ENCODE measurements at regions not wholly inside any gene's neighbourhood (a gene's known extent, or its start where the extent isn't known, plus 50 kb on each side); places are given as distances from the start of the nearest gene placed in this dataset.
"Not testable (repeated sequence)": the region's sequence is repeated elsewhere in the genome, so short reads cannot be mapped to it uniquely, and the experiment has no call there.

GRCh38 chr3:17891139-17891856 lies 148.9 kb upstream of the TBC1D5 start:
- no peak for DNase-seq (ENCODE audit: low spot score)

- no peak for DNase-seq (ENCODE audit: low spot score)
These were observed 143.6 kb upstream of the TBC1D5 start for GRCh38 chr3:17885986-17886385.

GRCh38 chr3:17882981-17883380 lies 140.6 kb upstream of the TBC1D5 start:
- no peak for DNase-seq (ENCODE audit: low spot score)

- DNase-seq (ENCODE audit: low spot score): no peak
These were observed 134.9 kb upstream of the TBC1D5 start for GRCh38 chr3:17877299-17877698.

- no peak for DNase-seq (ENCODE audit: low spot score)
These were observed 132.2 kb upstream of the TBC1D5 start for GRCh38 chr3:17874636-17875035.

- DNase-seq (ENCODE audit: low spot score): no peak
These were observed 130.0 kb upstream of the TBC1D5 start for GRCh38 chr3:17872457-17872856.

DNA sequence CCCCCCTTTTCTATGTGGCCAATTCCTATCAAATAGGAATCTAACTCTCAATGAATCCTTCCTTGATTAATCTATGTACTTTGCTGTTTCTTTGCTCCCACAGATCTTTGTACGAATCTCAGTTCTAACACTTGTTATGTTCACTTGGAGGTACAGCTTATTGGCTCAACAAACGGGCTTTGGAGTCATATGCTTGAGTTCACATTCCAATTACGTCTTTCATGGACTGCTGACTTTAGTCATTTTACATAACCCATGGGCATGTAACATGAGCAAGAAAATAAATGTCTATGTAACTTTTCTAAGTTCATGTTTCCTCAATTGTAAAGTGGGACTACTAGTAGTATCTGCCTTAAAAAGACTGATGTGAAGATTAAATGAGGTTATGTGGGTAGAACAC lies 123.2 kb upstream of the TBC1D5 start:
- DNase-seq (ENCODE audit: low spot score): no peak

DNA sequence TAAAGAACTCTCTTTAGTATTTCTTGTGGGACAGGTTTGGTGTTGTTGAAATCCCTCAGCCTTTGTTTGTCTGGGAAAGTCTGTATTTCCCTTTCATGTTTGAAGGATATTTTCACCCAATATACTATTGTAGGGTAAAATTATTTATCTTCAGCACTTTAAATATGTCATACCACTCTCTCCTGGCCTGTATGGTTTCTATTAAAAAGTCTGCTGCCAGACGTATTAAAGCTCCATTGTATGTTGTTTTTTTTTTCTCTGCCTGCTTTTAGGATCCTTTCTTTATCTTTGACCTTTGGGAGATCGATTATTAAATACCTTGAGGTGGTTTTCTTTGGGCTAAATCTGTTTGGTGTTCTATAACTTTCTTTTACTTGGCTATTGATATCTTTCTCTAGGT lies 119.0 kb upstream of the TBC1D5 start:
- DNase-seq (ENCODE audit: low spot score): no peak

DNA sequence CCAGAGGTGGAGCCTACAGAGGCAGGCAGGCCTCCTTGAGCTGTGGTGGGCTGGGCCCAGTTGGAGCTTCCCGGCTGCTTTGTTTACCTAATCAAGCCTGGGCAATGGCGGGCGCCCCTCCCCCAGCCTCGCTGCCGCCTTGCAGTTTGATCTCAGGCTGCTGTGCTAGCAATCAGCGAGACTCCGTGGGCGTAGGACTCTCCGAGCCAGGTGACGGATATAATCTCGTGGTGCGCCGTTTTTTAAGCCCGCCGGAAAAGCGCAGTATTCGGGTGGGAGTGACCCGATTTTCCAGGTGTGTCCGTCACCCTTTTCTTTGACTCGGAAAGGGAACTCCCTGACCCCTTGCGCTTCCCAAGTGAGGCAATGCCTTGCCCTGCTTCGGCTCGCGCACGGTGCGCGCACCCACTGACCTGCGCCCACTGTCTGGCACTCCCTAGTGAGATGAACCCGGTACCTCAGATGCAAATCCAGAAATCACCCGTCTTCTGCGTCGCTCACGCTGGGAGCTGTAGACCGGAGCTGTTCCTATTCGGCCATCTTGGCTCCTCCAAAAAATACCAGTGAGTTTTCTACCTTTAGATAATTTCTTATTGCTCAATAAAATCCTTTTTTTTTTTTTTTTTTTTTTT lies 118.5 kb upstream of the TBC1D5 start:
- not testable (repeated sequence) for DNase-seq (ENCODE audit: low spot score)

DNA sequence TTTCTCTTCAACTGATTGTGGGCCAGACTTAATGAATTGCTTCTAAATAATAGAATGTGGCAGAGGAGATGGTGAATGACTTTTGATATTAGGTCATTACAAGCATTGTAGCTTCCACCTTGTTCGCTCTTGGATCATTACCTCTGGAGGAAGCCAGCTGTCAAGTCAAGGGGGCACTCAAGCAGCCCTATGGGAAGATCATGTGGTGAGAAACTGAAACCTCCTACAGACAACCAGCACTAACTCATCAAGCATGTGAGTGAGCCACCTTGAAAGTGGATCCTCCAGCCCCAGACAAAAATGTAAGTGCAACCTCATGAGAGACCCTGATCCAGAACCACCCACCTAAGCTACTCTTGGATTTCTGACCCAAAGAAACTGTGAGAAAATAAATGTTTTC lies 109.8 kb upstream of the TBC1D5 start:
- DNase-seq (ENCODE audit: low spot score): no peak

GRCh38 chr3:17850448-17850847 lies 108.0 kb upstream of the TBC1D5 start:
- no peak for DNase-seq (ENCODE audit: low spot score)

DNA sequence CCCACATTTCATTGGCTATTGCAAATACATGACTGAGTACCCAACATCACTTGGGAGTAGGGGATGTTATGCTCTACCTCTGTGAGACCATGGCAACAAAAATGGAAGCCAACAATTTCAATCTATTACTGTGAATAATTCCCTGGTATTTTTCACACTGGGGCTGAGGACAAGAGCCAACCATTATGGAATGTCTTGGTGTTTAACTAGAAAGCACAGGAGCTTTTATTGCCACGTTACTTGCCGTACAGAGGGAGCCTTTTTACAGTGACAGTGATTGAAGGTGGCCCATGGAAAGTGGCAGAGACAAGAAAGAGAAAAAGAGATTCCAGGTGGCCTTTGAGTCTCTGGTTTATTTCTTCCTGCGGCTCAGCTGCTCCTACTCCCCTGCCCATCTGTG lies 105.7 kb upstream of the TBC1D5 start:
- no peak for DNase-seq (ENCODE audit: low spot score)

GRCh38 chr3:17847156-17847555 lies 104.7 kb upstream of the TBC1D5 start:
- DNase-seq (ENCODE audit: low spot score): no peak

DNA sequence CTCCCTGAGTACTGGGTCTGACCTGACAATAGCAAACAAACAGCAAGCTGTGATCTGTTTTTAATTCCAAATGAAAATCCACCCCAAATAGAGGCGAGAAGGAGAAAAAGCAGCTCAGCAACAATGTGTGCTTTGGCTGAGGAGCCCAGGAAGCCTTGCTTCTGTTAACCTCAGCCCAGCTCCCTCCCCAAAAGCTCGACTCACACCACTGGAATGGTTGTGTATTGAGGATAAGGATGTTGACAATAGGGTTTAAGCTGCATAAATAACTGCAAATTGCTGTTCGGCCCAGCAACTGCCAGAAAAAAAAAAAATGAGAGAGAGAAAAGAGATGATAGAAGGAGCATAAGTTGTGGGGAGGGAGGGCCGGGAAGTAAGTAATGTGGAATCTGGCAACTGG lies 104.0 kb upstream of the TBC1D5 start:
- no peak for DNase-seq (ENCODE audit: low spot score)

DNA sequence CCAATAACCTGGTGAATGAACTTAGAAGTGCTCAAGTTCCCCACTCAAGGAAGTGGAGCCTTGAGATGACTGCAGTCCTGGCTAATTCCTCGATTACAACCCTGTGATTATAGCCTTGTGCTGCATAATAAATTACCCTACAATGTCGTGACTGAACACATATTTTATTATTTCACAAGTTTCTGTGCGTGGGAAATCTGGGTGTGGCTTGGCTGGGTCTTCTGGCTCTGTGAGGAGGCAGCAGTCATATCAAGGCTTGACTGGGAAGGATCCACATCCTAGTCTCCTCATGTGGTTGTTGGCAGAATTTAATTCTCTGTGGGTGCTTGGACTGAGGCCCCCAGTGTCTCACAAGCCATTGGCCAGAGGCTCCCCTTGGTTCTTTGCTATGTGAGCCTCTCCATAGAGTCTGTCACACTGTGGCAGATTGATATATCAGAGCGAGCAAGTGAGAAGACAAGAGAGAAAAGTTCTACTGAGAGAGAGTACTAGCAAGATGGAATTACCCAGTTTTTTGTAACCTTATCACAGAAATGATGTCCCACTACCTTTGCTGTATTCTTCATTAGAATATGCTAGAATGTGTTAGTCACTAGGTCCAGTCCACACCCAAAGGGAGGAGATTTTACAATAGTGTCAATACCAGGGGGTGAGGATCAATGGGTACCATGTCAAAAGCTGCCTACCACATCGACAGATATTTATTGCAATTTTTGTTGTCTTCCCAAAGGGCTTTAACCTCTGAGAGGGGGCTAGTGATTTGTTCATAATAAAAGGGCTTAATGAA lies 102.8 kb upstream of the TBC1D5 start:
- DNase-seq (ENCODE audit: low spot score): no peak

DNA sequence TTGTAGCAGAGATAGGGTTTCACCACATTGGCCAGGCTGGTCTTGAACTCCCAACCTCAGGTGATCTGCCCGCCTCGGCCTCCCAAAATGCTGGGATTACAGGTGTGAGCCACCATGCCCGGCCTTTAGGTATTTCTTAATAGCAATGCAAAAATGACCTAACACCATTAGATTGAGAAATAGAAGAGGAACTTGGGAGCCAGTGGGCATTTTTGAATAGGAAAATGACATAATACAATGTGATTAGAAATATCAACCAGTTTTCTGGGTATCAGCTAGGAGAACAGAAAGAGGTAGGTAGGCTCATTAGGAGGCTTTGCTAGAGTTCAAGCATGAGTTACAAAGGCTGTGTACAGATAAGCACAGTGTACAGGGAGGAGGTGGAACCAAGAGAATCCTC lies 101.8 kb upstream of the TBC1D5 start:
- no peak for DNase-seq (ENCODE audit: low spot score)

DNA sequence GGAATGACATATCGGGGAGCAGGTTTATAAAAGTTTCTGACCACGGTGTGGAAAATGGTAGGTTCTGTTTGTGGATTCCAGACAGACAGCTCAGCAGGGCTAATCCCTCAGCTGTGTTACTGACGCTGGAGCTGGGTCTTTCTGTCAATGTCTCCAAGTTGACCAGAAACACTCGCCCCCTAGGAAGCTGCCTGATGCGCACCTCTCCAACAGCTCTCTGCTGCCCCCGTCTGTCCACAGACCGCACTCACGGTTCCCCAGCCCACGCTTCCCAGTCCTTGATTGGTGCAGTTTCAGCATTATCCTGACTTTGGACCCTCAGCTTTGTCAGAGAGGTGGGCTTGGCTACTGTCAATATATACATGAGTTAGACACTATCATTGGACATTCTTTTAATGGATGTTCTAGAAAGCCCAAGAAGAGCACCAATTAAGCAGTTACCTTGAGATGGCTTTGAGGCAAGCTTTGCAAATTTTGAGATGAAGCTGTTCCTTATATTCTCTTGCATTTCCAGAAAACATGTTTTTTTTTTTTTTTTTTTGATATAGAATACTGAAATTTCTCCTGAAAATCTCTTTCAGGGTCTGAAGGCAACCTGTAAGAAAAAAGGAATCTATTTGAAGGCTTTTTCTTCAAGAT lies 98.9 kb upstream of the TBC1D5 start:
- DNase-seq (ENCODE audit: low spot score): peak; percentile 64

GRCh38 chr3:17840651-17841050 lies 98.2 kb upstream of the TBC1D5 start:
- no peak for DNase-seq (ENCODE audit: low spot score)

DNA sequence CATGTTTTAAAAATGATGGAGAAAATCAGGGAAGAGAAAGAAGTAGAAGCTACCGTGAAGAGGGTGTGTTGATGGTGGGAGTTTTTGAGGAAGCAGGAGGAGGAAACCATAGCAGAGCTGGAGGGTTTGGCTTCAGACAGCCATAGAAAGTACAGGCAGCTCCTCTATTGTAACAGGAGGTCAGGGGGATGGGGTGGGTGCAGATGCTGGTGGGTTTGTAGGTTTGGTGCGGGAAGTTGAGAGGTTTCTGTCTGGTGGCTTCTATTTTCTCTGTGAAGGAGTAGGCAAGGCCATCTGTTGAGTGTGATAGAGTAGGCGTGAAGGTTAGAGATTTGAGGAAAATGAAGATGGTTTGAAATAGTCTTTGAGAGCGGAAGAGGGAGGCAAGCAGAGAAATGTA lies 97.7 kb upstream of the TBC1D5 start:
- DNase-seq (ENCODE audit: low spot score): no peak

- DNase-seq (ENCODE audit: low spot score): no peak
These were observed 94.5 kb upstream of the TBC1D5 start for GRCh38 chr3:17836919-17837318.

DNA sequence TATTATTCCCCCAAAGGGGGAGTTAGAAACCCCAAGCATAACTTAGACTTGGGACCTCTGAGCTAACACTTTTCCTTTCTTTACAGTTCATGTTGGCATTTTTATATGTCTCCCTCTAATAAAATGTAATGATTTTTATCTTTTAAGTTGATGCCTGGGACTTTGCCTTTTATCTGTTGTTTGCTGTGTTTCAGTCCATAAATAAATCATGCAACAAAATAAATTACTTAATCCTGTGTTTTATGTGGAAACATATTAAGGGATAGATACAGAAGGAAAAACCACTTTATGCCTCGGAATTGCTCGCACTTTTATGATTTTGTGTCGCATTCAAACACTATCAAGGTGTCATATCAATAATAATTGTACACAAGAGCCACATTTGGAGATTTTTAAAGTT lies 93.7 kb upstream of the TBC1D5 start:
- no peak for DNase-seq (ENCODE audit: low spot score)

DNA sequence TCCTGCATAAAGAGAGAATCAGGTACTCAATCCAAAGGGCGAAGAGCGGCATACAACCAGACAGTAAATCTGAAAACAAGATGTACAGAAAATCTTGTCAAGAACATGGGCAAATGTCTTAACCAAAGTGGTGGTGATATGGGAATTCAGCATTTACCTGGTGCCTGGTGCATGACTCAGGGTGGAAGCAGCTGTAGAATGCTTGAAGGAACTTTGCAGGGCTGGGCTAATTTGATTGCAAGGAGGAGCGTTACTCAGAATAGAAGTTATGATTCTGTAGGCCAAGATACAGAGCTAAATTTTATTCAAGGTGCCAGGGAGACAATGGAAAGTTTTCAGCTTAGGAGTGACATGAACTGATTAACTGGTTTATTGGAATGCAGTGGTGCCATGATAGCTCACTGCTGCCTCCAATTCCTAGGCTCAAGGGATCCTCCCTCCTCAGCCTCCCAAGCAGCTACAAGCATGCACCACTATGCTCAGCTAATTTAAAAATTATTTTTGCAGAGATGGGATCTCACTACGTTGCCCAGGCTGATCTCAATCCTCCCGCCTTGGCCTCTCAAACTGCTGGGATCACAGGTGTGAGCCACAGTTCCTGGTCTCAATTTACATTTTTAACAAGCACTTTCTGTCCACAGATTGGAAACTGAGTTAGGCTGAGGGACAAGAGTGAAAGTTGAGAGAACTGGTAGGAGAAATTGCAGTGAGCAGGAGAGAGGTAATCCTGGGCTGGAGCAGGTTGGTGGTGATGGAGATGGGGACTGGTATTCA lies 91.5 kb upstream of the TBC1D5 start:
- DNase-seq (ENCODE audit: low spot score): no peak

Data from CD4-positive, alpha-beta T cell treated with Interleukin-15 for 4 hours (primary cell).